Activated B cell treated with CpG ODN at 0.5 μM for 24 hours (primary cell): ENCODE measurements at regions not wholly inside any gene's neighbourhood (a gene's known extent, or its start where the extent isn't known, plus 50 kb on each side); places are given as distances from the start of the nearest gene placed in this dataset.

ENCODE experiments used
- ATAC-seq: fragments of 200-7000 bp; cut with Tn5 transposase; one replicate; pipeline ENCODE4 v1.10.0; 2021; ENCODE audit warnings: low read depth, mild to moderate bottlenecking, moderate library complexity
- CTCF ChIA-PET: fragments of 350-600 bp; sonication (Branson Sonifier 250); formaldehyde crosslinking; loops from one replicate; lab custom pipeline; 2021; ENCODE audit warnings: antibody characterized with exemption; lab: Charles Lee
- POLR2A ChIA-PET: fragments of 350-600 bp; sonication (Branson Sonifier 250); formaldehyde crosslinking; loops from one replicate; lab custom pipeline; 2021; ENCODE audit warnings: antibody characterized with exemption; lab: Charles Lee
- DNase-seq: peaks from one replicate; pipeline ENCODE4 v3.0.0; 2022
- H3K27ac Mint-ChIP-seq: one replicate; pipeline ENCODE4 v1.8.0; 2020; ENCODE audit warnings: mixed read lengths
- H3K27me3 Mint-ChIP-seq: one replicate; pipeline ENCODE4 v1.8.0; 2021; ENCODE audit warnings: mixed read lengths
- H3K36me3 Mint-ChIP-seq: one replicate; pipeline ENCODE4 v1.8.0; 2021; ENCODE audit warnings: low read depth, mixed read lengths
- H3K4me1 Mint-ChIP-seq: one replicate; pipeline ENCODE4 v1.8.0; 2021; ENCODE audit warnings: mixed read lengths
- H3K4me3 Mint-ChIP-seq: one replicate; pipeline ENCODE4 v1.8.0; 2020; ENCODE audit warnings: mild to moderate bottlenecking, mixed read lengths
- H3K9me3 Mint-ChIP-seq: one replicate; pipeline ENCODE4 v1.8.0; 2020; ENCODE audit warnings: mixed read lengths
- CTCF ChIP-seq: fragments of 200-600 bp; IDR thresholded peaks from one replicate; pipeline ENCODE4 v1.8.0; 2022; ENCODE audit warnings: antibody characterized with exemption, mild to moderate bottlenecking
- intact Hi-C: fragments of 100-400 bp; cut with micrococcal nuclease; formaldehyde crosslinking; loops from one replicate; pipeline ENCODE4 v1.15.1; 2024

- H3K4me1 Mint-ChIP-seq = peaks cover 11% of the 10 kb centered on the region
- intact Hi-C loops = loop anchor here (10.0 kb wide), 2 partner anchors 62 to 608 kb away; no protein-coding TSS in a partner anchor
Observed at GRCh38 chrX:43552703-43553102, 103.4 kb upstream of the MAOA start.

GRCh38 chrX:43553257-43553656, 102.8 kb upstream of the MAOA start:
- DNase-seq (no peak), ATAC-seq (no peak)
- Mint-ChIP-seq H3K4me3 (no peak overlapping the region), H3K36me3 (no peaks in the 10 kb centered on the region), H3K4me1 (peaks cover 13% of the 10 kb centered on the region), H3K27ac (no peak overlapping the region), H3K9me3 (peaks cover 5% of the 10 kb centered on the region), H3K27me3 (no peaks in the 10 kb centered on the region)
- CTCF ChIA-PET = no interaction called here
- no peak for TF ChIP-seq CTCF
- POLR2A ChIA-PET = no interaction called here
- intact Hi-C loops = loop anchor here (10.0 kb wide), 2 partner anchors 62 to 608 kb away; no protein-coding TSS in a partner anchor

More at GRCh38 chrX:43552703-43553102, 103.4 kb upstream of the MAOA start:
- no peaks in the 10 kb centered on the region for H3K27me3 Mint-ChIP-seq
- H3K36me3 Mint-ChIP-seq = no peaks in the 10 kb centered on the region
- CTCF ChIA-PET = no interaction called here
- ATAC-seq (no peak), DNase-seq (no peak)
- POLR2A ChIA-PET = no interaction called here
- peaks cover 7% of the 10 kb centered on the region for H3K9me3 Mint-ChIP-seq
- no peak overlapping the region for H3K4me3 Mint-ChIP-seq
- no peak for TF ChIP-seq CTCF
- H3K27ac Mint-ChIP-seq = no peak overlapping the region

DNA sequence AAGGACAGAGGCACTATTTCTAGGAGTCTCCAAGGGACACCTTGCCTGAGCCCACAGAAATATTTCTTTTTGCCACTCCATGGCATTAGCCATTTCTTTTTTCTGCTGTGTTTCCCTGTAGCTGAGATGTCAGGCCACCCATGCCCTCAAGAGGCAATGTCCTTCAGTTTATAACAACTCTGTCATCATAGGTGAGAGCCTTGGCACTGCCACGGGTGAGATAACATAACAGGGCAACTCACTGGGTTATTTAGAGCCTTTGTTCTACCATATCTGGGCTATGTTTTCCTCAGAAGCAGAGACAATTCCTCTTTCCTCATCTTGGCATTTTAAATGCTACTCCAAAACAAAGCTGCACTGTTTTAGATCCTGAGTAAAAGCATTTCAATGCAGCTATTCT, 99.9 kb upstream of the MAOA start:
- CTCF ChIA-PET = interaction anchor here (2.0 to 3.0 kb wide), 3 partner anchors 194 to 1775 kb away, joined by 5 to 35 read pairs (median 21); no protein-coding TSS in a partner anchor
- intact Hi-C loops = loop anchor here (5.0 to 10.0 kb wide), 4 partner anchors 59 to 1264 kb away; no protein-coding TSS in a partner anchor

DNA sequence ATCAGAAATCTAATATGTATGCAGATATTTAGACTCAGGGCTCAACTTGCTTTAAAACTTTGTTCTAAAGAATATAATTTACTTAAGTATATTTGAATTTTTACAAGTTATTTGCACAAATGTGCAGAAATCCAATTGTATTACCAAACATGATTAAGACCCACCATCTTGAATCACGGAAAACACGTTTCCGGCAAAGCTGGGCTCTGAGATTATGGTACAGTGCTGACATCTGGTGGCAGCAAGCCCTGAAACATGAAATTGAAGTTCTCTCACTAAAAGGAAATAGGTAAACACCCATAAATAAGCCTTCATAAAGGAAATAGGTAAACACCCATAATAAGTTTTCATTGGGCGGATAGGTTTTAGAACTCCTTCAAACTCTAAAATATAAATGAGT, 98.3 kb upstream of the MAOA start:
- Mint-ChIP-seq H3K36me3 (no peaks in the 10 kb centered on the region), H3K9me3 (peaks cover 5% of the 10 kb centered on the region), H3K4me1 (peaks cover 13% of the 10 kb centered on the region), H3K27me3 (no peaks in the 10 kb centered on the region), H3K27ac (no peak overlapping the region), H3K4me3 (no peak overlapping the region)
- intact Hi-C loops = loop anchor here (1.0 to 10.0 kb wide), 7 partner anchors 57 to 1999 kb away; no protein-coding TSS in a partner anchor
- TF ChIP-seq CTCF = no peak
- DNase-seq (peak; percentile 18), ATAC-seq (peak; percentile 42)
- CTCF ChIA-PET = interaction anchor here (0.7 to 3.0 kb wide), 7 partner anchors 12 to 1778 kb away, joined by 3 to 35 read pairs (median 5); no protein-coding TSS in a partner anchor
- POLR2A ChIA-PET = no interaction called here

More for the DNA sequence above, 99.9 kb upstream of the MAOA start:
- Mint-ChIP-seq H3K4me3 (no peak overlapping the region), H3K27me3 (no peaks in the 10 kb centered on the region), H3K4me1 (peaks cover 13% of the 10 kb centered on the region), H3K36me3 (no peaks in the 10 kb centered on the region), H3K27ac (no peak overlapping the region), H3K9me3 (peaks cover 5% of the 10 kb centered on the region)
- DNase-seq (no peak), ATAC-seq (no peak)
- TF ChIP-seq CTCF = no peak
- POLR2A ChIA-PET = no interaction called here

- peak; percentile 31 for ATAC-seq
- intact Hi-C loops = loop anchor here (1.0 to 10.0 kb wide), 6 partner anchors 55 to 2001 kb away; no protein-coding TSS in a partner anchor
- peak; percentile 13 for DNase-seq
- H3K9me3 Mint-ChIP-seq = peaks cover 3% of the 10 kb centered on the region
- no peaks in the 10 kb centered on the region for H3K27me3 Mint-ChIP-seq
- CTCF ChIA-PET = interaction anchor here (1.2 to 2.1 kb wide), 4 partner anchors 188 to 1778 kb away, joined by 3 to 6 read pairs (median 5); no protein-coding TSS in a partner anchor
- no peak overlapping the region for H3K4me3 Mint-ChIP-seq
- H3K27ac Mint-ChIP-seq = no peak overlapping the region
- peaks cover 10% of the 10 kb centered on the region for H3K4me1 Mint-ChIP-seq
- POLR2A ChIA-PET = no interaction called here
- no peaks in the 10 kb centered on the region for H3K36me3 Mint-ChIP-seq
- TF ChIP-seq CTCF = no peak
Observed at GRCh38 chrX:43559644-43560043, 96.5 kb upstream of the MAOA start.
